B cell (primary cell): ENCODE measurements at regions not wholly inside any gene's neighbourhood (a gene's known extent, or its start where the extent isn't known, plus 50 kb on each side); places are given as distances from the start of the nearest gene placed in this dataset.

Experiments
- CTCF ChIP-seq: fragments of 200-600 bp; IDR thresholded peaks from one replicate; pipeline ENCODE4 v1.8.0; 2022; ENCODE audit warnings: antibody characterized with exemption, mild to moderate bottlenecking
- EZH2 ChIP-seq: IDR thresholded peaks from 2 replicates; pipeline ENCODE4 v1.6.1; 2012; ENCODE audit warnings: borderline replicate concordance, low read depth, mild to moderate bottlenecking, moderate library complexity, low read length; ENCODE audit not compliant: insufficient read depth, poor library complexity, severe bottlenecking

GRCh38 chr6:113185299-113185698 is 671.8 kb upstream of the MARCKS start:
- TF ChIP-seq CTCF (no peak), EZH2 (no peak)
